ENCODE measurements at regions not wholly inside any gene's neighbourhood (a gene's known extent, or its start where the extent isn't known, plus 50 kb on each side); places are given as distances from the start of the nearest gene placed in this dataset.

DNA sequence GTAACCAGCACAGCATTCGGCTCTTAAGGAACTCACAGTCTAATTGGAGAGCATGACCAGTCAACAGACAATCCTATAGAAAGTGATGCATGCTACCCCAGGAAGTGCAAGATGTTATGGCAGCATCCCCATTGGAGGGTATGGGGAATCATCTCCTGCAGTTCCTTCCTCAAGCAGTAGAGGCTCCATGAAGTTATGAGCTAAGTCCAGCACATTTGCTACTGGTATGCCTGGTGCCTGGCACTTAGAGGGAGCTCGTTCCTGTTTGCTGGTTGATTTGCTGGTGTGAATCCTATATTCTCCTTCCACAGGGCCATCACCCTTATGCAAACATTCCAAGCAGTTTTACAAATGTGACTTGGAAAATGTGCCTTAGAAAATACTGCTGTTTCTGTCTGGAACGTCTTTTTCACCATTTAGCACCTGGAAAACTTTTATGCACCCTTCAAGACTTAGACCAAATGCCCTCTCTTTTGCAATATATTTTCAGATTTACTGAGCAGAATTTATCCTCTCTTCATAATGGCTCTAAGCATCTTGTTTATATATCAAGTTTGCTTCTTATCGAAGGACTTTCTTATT, 136.1 kb upstream of the WSCD2 start:
- Histone ChIP-seq H3K79me2 (ENCODE audit: control insufficient read depth, insufficient read depth, low read length) (no peaks in the 10 kb centered on the region), H3K9ac (ENCODE audit: insufficient read depth in 1 of 2, low read depth in 2 of 2, low read length in 2 of 2) (no peak overlapping the region), H3K4me1 (replicated peaks in 1 of 2; ENCODE audit: control insufficient read depth in 2 of 2, insufficient read depth in 2 of 2, low read length in 2 of 2) (no peaks in the 10 kb centered on the region), H3K36me3 (ENCODE audit: control insufficient read depth, insufficient read depth, low read length) (no peaks in the 10 kb centered on the region), H3K9me1 (ENCODE audit: control insufficient read depth, insufficient read depth, low read length) (no peaks in the 10 kb centered on the region), H3K4me2 (ENCODE audit: insufficient read depth, low read length) (no peak overlapping the region), H2AFZ (ENCODE audit: low read depth, low read length) (no peak overlapping the region), H3K4me3 (no peak overlapping the region), H3K27ac (ENCODE audit: extremely low read depth, low read depth, low read length) (no peak overlapping the region), H3K9me3 (replicated peaks; ENCODE audit: control insufficient read depth, insufficient read depth, low read depth, low read length) (no peaks in the 10 kb centered on the region), H4K20me1 (replicated peaks; ENCODE audit: control insufficient read depth, insufficient read depth, low read length) (no peaks in the 10 kb centered on the region), H3K27me3 (ENCODE audit: control insufficient read depth in 2 of 2, insufficient read depth in 2 of 2, low read length in 2 of 2) (no peaks in the 10 kb centered on the region)
- POLR2A ChIA-PET, result interaction anchor here (0.6 to 1.0 kb wide), 6 partner anchors 11 to 1789 kb away, joined by 3 to 4 read pairs (median 3); no protein-coding TSS in a partner anchor
- ATAC-seq (peak; percentile 98), DNase-seq (ENCODE audit: extremely low read depth in 1 of 4, low spot score in 3 of 4) (peak; percentile 27 to 51 (median 38)), FAIRE-seq (peak; percentile 95)
- WGBS (ENCODE audit: insufficient coverage, low coverage, missing lambda C conversion rate), result 2% methylated on average over 4 of the region's 4 CpGs
- in situ Hi-C loops (cut with MboI), result no loop called here
- CTCF ChIA-PET (ENCODE audit: low intra/inter-chr PET ratio), result no interaction called here
- BruUV-seq (replicated peaks), result no TSS peak
- intact Hi-C loops (cut with micrococcal nuclease), result loop anchor here (5.0 kb wide), 2 partner anchors 464 to 519 kb away; no protein-coding TSS in a partner anchor
- TF ChIP-seq, protein P1, sequence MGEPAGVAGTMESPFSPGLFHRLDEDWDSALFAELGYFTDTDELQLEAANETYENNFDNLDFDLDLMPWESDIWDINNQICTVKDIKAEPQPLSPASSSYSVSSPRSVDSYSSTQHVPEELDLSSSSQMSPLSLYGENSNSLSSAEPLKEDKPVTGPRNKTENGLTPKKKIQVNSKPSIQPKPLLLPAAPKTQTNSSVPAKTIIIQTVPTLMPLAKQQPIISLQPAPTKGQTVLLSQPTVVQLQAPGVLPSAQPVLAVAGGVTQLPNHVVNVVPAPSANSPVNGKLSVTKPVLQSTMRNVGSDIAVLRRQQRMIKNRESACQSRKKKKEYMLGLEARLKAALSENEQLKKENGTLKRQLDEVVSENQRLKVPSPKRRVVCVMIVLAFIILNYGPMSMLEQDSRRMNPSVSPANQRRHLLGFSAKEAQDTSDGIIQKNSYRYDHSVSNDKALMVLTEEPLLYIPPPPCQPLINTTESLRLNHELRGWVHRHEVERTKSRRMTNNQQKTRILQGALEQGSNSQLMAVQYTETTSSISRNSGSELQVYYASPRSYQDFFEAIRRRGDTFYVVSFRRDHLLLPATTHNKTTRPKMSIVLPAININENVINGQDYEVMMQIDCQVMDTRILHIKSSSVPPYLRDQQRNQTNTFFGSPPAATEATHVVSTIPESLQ (CRISPR knock-in tag; IDR thresholded peaks at IDR 0.05), result no peak
- TF ChIP-seq ZNF75A (CRISPR knock-in tag; IDR thresholded peaks at IDR 0.05) (no peak), RAD21 (CRISPR knock-in tag; conservative IDR thresholded peaks at IDR 0.05 in 1 of 2, IDR thresholded peaks at IDR 0.05 in 1 of 2) (peak; percentile 15 to 48; a peak in 2 of 4 replicates)
- TF ChIP-seq, protein P2, sequence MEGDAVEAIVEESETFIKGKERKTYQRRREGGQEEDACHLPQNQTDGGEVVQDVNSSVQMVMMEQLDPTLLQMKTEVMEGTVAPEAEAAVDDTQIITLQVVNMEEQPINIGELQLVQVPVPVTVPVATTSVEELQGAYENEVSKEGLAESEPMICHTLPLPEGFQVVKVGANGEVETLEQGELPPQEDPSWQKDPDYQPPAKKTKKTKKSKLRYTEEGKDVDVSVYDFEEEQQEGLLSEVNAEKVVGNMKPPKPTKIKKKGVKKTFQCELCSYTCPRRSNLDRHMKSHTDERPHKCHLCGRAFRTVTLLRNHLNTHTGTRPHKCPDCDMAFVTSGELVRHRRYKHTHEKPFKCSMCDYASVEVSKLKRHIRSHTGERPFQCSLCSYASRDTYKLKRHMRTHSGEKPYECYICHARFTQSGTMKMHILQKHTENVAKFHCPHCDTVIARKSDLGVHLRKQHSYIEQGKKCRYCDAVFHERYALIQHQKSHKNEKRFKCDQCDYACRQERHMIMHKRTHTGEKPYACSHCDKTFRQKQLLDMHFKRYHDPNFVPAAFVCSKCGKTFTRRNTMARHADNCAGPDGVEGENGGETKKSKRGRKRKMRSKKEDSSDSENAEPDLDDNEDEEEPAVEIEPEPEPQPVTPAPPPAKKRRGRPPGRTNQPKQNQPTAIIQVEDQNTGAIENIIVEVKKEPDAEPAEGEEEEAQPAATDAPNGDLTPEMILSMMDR (IDR thresholded peaks at IDR 0.05 in 2 of 3, conservative IDR thresholded peaks at IDR 0.05 in 1 of 3; ENCODE audit: insufficient read depth in 2 of 3, low read depth in 1 of 3, low read length in 3 of 3), result peak; percentile 53 to 82 (median 65)

All from K562 (cell line).